ENCODE measurements at regions not wholly inside any gene's neighbourhood (a gene's known extent, or its start where the extent isn't known, plus 50 kb on each side); places are given as distances from the start of the nearest gene placed in this dataset.

DNA sequence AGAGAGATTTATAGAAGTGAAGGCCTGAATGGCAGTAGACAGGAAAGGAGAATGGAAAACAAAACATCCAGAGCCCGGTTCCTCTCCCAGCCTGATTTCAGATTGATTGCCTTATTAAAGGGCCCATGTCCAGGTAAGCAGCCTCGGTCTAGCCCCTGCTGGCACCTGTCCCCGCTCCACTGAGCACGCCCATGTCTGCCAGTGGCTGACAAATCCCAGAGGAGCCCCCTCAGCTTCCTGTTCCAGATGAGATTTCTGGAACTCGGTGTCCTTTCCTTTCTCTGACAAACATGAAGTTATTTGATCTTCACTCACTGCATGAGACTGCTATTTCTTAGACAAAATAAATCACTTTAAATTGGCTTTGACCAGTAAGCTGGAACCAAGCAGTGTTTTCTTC, 187.0 kb upstream of the ADCY2 start:
- Histone ChIP-seq H3K4me2 (ENCODE audit: low read depth, low read length) (no peak overlapping the region), H2BK5ac (ENCODE audit: low read depth, low read length, poor library complexity, severe bottlenecking) (no peak overlapping the region), H3K27ac (ENCODE audit: insufficient read depth, low read length) (no peak overlapping the region), H2BK20ac (ENCODE audit: low read depth, low read length) (no peak overlapping the region), H3K56ac (ENCODE audit: extremely low read depth, insufficient read depth, low read length) (no peak overlapping the region), H4K20me1 (ENCODE audit: insufficient read depth, low read length) (no peaks in the 10 kb centered on the region), H3K79me1 (ENCODE audit: low read depth in 1 of 2, low read length in 2 of 2) (no peaks in the 10 kb centered on the region), H2AK5ac (ENCODE audit: low read depth, low read length) (no peak overlapping the region), H3K9me3 (ENCODE audit: control insufficient read depth, insufficient read depth, low read length) (peaks cover 31% of the 10 kb centered on the region), H2BK120ac (ENCODE audit: low read depth, low read length) (no peak overlapping the region), H3K4me1 (ENCODE audit: control insufficient read depth, insufficient read depth, low read length) (no peaks in the 10 kb centered on the region), H4K8ac (ENCODE audit: low read depth in 2 of 2, low read length in 2 of 2) (no peak overlapping the region), H3K4me3 (ENCODE audit: insufficient read depth, low read depth, low read length) (no peak overlapping the region), H4K5ac (ENCODE audit: low read depth, low read length) (no peak overlapping the region), H3K14ac (replicated peaks; ENCODE audit: low read depth, low read length) (no peak overlapping the region), H2AK9ac (replicated peaks; ENCODE audit: low read depth, low read length, poor library complexity) (no peak overlapping the region), H2BK15ac (ENCODE audit: low read depth, low read length) (no peak overlapping the region), H3K9me1 (ENCODE audit: insufficient read depth, low read length) (no peaks in the 10 kb centered on the region), H3K23ac (ENCODE audit: low read depth, low read length) (no peak overlapping the region), H3K36me3 (ENCODE audit: control insufficient read depth, insufficient read depth, low read length) (no peaks in the 10 kb centered on the region), H3K4ac (ENCODE audit: low read depth, low read length) (no peak overlapping the region), H2AFZ (replicated peaks; ENCODE audit: low read length, poor library complexity) (no peak overlapping the region), H3K18ac (ENCODE audit: low read depth, low read length) (no peak overlapping the region), H3K27me3 (ENCODE audit: control insufficient read depth, insufficient read depth, low read length) (no peaks in the 10 kb centered on the region), H4K91ac (ENCODE audit: insufficient read depth, low read depth, low read length) (no peak overlapping the region), H3K9ac (ENCODE audit: low read depth, low read length) (no peak overlapping the region)
- 60% methylated on average over 1 of the region's 5 CpGs; no CpG with 5 or more reads in 1 of the 2 experiments for WGBS, 2 experiments (ENCODE audit: extremely low coverage in 2 of 2, insufficient read length in 1 of 2)
- intact Hi-C loops (cut with micrococcal nuclease) (no loop called here), dilution Hi-C loops (cut with HindIII; ENCODE audit: low sequenced_read_pairs, unreplicated experiment) (no loop called here), in situ Hi-C loops (cut with MboI; ENCODE audit: low sequenced_read_pairs) (no loop called here)
- no TSS peak for BruUV-seq (replicated peaks)
- no peak for DNase-seq
- ChIA-PET CTCF (no interaction called here), POLR2A (ENCODE audit: unreplicated experiment) (no interaction called here)
- TF ChIP-seq MAFK (IDR thresholded peaks at IDR 0.05; ENCODE audit: low read depth, low read length) (no peak), RCOR1 (IDR thresholded peaks at IDR 0.05; ENCODE audit: insufficient replicate concordance, low read length) (no peak), CHD1 (IDR thresholded peaks at IDR 0.05; ENCODE audit: low read depth, low read length) (no peak), NFE2L2 (IDR thresholded peaks at IDR 0.05; ENCODE audit: low read depth, low read length) (no peak), RAD21 (IDR thresholded peaks at IDR 0.05; ENCODE audit: low read length) (no peak), FOS (IDR thresholded peaks at IDR 0.05; ENCODE audit: low read depth, low read length) (no peak), USF2 (IDR thresholded peaks at IDR 0.05; ENCODE audit: low read depth, low read length) (no peak), RFX5 (IDR thresholded peaks at IDR 0.05; ENCODE audit: low read depth, low read length) (no peak), ELK1 (IDR thresholded peaks at IDR 0.05; ENCODE audit: borderline replicate concordance, low read depth, low read length) (no peak), POLR2A (IDR thresholded peaks at IDR 0.05; ENCODE audit: low read depth, low read length) (no peak), SMC3 (IDR thresholded peaks at IDR 0.05; ENCODE audit: low read depth, low read length) (no peak), BHLHE40 (IDR thresholded peaks at IDR 0.05; ENCODE audit: low read depth, low read length) (no peak), MXI1 (IDR thresholded peaks at IDR 0.05; ENCODE audit: borderline replicate concordance, low read depth, low read length) (no peak), MAZ (IDR thresholded peaks at IDR 0.05; ENCODE audit: borderline replicate concordance, low read depth, low read length) (no peak)
- no peak for ATAC-seq (ENCODE audit: low read depth)

All from IMR-90 (cell line).